NOMO-1 treated with DMSO at 0.1 percent for 48 hours (cell line): ENCODE measurements at regions not wholly inside any gene's neighbourhood (a gene's known extent, or its start where the extent isn't known, plus 50 kb on each side); places are given as distances from the start of the nearest gene placed in this dataset.

Experiments
- DNase-seq: peaks from one replicate; lab custom pipeline; 2025; ENCODE audit not compliant: unreplicated experiment; lab: John Stamatoyannopoulos, UW

DNA sequence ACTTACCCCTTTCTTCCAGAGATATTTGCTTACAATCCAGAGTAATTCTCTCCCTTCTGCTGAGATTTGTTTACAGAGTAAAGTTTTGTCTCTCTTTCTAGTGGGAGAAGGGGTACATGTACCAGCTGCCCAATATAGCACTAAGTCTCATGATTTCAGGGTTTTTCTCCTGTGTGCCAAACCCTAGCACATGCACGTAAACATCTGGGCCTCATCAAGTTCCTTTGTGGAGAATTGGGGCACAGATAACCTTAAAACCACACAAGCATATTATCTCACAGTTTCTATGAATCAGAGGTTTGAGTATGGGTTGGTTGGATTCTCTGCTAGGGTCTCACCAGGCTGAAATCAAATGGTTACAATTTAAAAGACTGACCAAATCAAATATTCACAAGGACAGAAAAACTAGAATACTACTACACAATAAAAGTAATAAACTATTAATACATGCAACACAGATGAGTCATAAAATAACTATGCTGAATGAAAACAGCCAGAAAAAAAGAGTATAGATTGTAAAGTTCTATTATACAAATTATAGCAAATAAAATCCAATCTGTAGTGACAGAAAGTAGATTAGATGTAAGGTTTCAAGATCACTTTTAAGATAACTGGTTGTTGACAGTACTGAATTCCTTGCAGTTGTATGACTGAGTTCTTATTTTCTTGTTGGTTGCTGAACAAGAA lies 347.4 kb upstream of the PTBP2 start:
- DNase-seq: no peak

DNA sequence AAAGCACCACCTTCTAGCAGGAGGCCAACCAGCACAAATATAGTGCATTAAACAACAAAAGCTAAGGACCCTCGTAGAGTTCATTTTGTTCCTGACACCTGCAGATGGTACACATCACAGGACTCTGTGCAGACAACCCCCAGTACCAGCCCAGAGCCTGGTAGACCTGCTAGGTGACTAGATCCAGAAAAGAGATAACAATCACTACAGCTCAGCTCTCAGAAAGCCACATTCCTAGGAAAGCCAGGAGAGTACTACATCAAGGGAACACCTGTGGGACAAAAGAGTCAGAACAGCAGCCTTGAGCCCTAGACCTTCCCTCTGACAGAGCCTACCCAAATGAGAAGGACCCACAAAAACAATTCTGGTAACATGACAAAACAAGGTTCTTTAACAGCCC lies 344.7 kb upstream of the PTBP2 start:
- no peak for DNase-seq

DNA sequence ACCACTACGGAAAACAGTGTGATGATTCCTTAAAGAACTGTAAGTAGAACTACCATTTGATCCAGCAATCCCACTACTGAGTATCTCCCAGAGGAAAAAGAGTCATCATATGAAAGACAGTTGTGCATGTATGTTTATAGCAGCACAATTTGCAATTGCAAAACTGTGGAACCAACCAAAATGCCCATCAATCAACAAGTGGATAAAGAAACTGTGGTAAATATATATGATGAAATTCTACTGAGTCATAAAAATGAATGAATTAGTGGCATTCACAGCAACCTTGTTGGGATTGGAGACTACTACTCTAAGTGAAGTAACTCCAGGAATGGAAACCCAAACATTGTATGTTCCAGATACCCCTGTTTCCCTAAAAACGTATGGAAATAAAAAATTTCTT lies 337.0 kb upstream of the PTBP2 start:
- DNase-seq: peak; percentile 39

DNA sequence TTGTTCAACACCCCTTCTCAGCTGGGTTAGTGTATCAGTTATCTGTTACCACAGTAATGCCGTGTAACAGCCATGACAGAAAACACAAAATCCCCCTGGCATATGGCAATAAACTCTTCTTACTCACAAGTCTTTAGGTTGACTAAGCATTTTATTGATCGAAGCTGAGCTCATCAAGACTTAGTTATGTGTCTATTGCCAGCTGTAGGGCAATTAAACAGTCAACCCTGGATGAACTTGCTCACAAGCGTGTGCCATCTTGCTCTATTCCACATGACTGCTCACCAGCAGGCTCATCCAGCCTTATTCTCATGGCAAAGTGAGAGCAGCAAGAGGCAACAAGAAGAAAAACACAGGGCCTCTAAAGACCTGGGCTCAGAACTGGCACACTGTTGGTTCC lies 333.8 kb upstream of the PTBP2 start:
- no peak for DNase-seq

GRCh38 chr1:96388421-96389310 lies 332.9 kb upstream of the PTBP2 start:
- DNase-seq: no peak

GRCh38 chr1:96400089-96400488 lies 321.5 kb upstream of the PTBP2 start:
- DNase-seq: no peak

- DNase-seq: no peak
These were observed 312.5 kb upstream of the PTBP2 start for GRCh38 chr1:96409087-96409486.

GRCh38 chr1:96409689-96410088 lies 311.9 kb upstream of the PTBP2 start:
- no peak for DNase-seq

DNA sequence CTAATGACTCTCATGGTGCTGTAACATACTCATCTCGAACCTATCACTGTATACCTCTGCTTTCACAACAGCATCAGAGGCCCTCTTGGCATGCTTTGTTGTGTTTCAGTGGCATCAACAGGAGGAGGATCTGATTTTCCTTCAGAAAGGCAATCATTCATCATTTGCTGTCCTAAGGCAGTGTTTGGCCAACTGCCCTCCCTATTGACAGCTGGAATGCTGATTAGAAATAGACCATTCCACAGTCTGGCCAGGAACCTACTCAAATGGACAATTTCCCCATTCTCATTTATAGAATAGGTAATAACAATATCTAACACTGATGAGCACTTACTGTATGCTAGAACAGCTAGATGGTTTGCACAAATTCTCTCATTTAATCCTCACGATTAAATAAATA lies 310.6 kb upstream of the PTBP2 start:
- no peak for DNase-seq

GRCh38 chr1:96414598-96414997 lies 307.0 kb upstream of the PTBP2 start:
- no peak for DNase-seq

GRCh38 chr1:96416111-96416595 lies 305.4 kb upstream of the PTBP2 start:
- DNase-seq: no peak

DNA sequence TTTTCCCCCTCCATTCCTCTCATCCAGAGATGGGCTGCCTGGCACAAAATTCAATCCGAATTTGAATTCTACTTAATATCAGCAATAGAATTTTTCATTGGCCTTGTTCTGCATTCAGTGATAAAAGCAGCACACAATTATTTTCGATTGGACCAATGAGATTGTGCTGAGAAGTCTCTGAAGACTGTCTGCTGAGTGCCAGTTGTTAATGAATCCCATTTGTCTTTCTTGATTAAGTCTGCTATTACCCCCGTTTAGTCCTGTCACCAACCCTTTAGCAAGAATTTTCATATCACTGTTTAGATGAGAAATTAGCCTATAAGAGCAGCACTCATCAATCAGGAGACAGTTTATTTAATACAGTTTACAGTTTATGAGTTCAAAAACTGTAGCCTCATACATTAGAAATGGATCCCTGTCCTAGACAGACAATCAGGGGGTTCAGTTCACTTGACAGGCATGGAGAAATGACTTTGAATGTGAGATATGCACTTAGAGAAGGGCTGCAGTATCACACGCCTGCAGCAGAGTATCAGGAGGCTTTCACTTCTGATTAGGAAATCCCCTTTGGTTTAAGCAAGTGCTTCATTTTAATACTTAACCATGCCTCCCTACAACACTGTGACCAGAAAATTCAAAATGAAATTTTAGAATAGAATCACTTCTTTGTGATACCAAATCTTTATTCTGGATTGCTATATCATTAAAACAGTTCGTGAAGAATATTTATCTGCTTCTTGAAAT lies 304.7 kb upstream of the PTBP2 start:
- DNase-seq: peak; percentile 3

GRCh38 chr1:96418969-96419368 lies 302.6 kb upstream of the PTBP2 start:
- no peak for DNase-seq

DNA sequence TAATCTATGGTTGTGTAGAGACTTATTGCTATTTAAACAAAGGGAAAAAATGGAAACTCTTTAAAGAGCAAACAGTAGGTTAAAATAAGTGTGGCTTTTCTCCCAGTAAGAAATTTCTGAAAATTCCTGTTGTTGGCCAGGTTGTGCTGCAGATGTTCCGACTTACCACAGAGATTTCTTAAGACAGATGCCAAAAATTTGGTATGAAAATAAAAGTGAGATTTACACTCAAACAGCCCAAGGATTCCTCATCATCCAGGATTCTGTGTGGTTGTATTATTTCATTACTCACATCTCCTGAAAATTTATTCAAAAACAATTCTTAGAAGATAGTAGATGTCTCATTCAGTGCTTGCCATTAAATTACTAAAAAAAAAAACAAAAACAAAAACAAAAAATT lies 296.7 kb upstream of the PTBP2 start:
- no peak for DNase-seq

- DNase-seq: no peak
These were observed 296.0 kb upstream of the PTBP2 start for GRCh38 chr1:96425382-96426129.

GRCh38 chr1:96427616-96428015 lies 294.0 kb upstream of the PTBP2 start:
- no peak for DNase-seq

DNA sequence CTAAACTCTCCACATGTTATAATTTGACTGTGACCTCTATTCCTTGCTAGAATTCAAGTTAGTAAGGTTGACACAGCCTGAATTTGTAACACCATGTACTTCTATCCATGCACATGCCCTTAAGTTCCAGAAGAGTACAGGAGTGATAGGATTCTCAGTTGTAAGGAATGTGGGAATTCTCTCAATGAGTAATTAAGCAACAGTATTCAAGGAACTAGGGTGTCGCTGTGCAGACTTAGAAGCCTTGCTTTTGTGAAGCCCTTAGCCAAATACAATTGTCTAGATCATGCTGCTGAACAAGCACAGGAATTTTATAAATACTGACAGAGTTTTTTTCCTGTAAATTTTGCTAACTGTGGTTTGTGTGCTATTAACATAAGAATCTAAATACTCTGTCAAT lies 276.3 kb upstream of the PTBP2 start:
- DNase-seq: no peak

DNA sequence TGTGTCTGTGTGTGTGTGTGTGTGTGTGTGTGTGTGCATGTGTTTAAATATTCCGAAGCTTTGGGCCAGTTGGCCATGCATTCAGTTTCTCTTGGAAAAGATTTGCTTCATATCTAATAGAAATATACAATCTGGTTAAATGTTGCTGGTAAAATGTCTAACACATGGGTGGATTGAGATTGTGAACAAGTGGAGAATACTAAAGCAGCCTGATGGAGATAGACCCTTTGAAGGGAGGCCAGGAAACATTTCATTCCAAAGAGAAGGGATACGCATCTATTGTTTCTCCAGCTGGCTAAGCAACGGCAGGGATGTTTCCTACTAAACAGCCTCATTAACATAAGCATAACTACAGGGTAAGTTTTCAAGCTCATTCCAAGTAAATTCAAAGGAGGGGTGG lies 257.5 kb upstream of the PTBP2 start:
- DNase-seq: no peak

GRCh38 chr1:96464522-96464921 lies 257.1 kb upstream of the PTBP2 start:
- DNase-seq: no peak

- DNase-seq: no peak
These were observed 256.6 kb upstream of the PTBP2 start for GRCh38 chr1:96464991-96465390.

DNA sequence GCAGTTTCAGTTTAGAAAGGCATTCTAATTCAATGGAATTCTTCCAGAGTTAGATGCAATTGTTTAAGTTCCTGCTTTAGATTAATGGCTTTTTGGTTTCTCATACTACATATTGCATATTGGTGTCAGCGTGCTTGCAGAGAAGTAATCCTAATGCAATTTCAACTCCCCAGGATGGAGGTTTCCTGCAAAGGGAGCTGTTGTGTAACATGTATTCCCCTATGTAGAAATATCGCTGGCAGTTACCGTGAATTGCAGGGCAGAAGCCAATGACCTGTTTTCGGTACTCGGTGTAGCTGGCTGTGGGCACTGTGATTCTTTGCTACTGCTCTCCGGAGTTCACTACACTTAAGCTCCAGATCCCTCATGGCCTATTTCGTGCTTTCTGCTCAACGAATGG lies 256.1 kb upstream of the PTBP2 start:
- DNase-seq: peak; percentile 88
